ENCODE measurements at regions not wholly inside any gene's neighbourhood (a gene's known extent, or its start where the extent isn't known, plus 50 kb on each side); places are given as distances from the start of the nearest gene placed in this dataset.
A peak's percentile ranks its signal among the peaks of the same experiment; 100 is the strongest.

- DNase-seq: peak; percentile 46
These were observed 226.8 kb upstream of the IGF1R start for GRCh38 chr15:98421419-98422129.

GRCh38 chr15:98422130-98422478 is 226.2 kb upstream of the IGF1R start:
- no peak for DNase-seq

DNA sequence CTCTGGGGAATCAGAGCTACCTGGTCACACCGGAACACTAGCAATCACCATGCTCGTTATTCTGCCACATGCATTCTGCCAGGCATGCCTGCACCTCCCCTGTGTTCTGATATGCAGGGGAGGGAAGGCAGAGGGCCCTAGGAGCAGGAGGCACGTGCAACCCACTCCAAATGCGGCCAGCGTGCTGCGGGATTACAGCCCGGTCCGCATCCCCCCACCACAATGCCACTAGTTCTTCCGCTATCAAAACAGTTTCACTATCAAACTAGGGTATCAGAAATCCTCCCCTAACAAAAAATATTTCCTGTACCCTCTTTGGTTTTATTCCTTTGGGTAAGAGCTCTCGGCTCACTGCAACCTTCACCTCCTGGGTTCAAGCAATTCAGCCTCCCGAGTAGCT is 223.2 kb upstream of the IGF1R start:
- no peak for DNase-seq

DNA sequence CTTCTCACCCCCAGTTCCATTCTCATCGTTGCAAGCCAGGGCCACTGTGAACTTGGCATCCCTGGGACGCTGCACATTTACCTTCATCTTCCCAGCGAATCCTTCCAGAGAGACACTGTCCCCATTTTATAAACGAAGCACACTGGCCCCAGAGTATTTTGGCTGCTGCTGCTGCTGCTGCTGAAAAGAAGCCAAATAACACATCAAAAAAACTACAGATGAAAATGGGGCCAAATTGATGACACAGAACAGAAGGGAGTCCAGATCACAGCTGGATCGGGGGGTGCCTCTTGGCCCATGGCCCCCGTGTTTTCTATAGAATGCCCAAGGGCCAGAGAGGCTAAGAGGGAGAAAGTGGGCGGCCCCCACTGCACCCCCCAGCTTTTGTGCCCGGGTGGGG is 221.0 kb upstream of the IGF1R start:
- no peak for DNase-seq

- peak; percentile 3 for DNase-seq
These were observed 219.9 kb upstream of the IGF1R start for GRCh38 chr15:98428253-98428989.

DNA sequence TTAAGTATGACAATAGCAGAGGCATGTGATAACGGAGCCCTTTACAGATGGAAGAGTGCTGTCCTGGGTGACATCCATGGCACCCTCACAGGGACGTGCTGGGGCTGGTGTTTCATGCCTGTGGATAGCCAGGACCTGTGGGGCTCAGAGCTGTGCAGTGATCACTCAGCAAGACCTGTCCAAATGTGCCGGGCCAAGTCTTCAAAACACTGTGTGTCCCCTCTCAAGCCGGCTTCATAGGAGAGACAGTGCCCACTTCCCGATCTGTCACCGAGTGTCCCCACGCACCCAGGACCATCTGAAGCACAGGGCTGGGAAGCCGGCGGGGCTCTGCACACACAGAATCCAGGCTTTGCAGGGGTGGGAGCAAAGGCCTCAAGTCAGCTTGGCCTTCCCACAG is 217.2 kb upstream of the IGF1R start:
- DNase-seq: no peak

GRCh38 chr15:98433346-98433745 is 215.0 kb upstream of the IGF1R start:
- no peak for DNase-seq

- DNase-seq: no peak
These were observed 214.5 kb upstream of the IGF1R start for GRCh38 chr15:98433856-98434255.

GRCh38 chr15:98437752-98438151 is 210.6 kb upstream of the IGF1R start:
- no peak for DNase-seq

GRCh38 chr15:98438326-98438725 is 210.0 kb upstream of the IGF1R start:
- no peak for DNase-seq

DNA sequence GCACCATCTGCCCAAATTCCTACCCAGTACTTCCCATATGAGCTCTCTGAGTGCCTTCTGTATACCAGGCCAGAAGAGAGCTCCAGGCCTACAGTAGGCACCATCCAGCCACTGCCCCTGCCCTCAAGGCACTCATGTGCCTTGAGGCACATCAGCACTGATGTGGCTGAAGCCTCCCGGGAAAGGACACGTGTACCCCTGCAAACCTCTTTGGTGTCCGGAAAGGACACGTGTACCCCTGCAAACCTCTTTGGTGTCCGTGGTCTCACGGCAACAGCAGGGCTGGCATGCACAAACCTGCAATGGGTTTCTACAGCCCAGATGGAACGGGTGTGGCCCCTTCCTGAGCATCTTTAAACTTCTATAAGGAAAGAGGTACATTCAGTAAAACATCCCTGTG is 209.4 kb upstream of the IGF1R start:
- no peak for DNase-seq

DNA sequence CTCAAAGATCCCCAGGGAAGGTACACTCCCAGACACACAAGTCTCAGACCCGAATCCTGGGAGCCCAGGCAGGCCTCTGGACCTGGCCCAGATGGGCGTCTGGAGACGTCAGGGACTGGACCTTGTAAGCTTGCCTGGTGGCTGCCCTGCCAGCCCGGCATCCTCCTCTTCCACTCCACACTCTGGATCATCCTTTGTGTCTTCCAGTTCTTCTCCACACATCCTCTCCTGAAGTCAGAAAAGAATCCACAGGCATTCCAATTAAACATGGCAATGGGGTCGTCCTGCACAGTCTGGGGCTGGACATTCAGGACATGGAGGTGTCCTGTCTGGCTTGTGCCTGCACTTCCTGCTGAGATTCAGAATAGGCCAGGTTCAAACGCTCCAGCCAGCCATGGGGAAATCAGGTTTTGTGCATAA is 208.8 kb upstream of the IGF1R start:
- no peak for DNase-seq

DNA sequence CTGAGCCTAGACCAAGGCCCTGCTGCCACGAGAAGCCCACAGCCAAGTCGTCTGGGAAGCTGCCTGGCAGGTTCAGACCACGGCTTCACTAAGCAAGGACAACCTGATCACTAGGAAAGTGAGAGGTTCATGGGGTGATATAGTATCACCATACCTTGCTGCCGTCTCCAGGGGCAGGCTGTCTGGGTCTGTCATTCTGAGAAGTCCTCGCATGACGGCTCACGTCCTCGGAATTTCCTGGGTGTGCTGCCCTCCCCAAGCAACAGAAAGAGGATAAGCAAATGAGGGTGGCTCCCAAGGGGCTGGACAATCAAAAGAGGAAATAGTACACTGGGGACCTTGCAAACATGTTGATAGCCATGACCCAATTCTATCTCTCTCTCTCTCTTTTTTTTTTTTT is 207.4 kb upstream of the IGF1R start:
- DNase-seq: no peak

GRCh38 chr15:98441599-98441998 is 206.7 kb upstream of the IGF1R start:
- DNase-seq: no peak

DNA sequence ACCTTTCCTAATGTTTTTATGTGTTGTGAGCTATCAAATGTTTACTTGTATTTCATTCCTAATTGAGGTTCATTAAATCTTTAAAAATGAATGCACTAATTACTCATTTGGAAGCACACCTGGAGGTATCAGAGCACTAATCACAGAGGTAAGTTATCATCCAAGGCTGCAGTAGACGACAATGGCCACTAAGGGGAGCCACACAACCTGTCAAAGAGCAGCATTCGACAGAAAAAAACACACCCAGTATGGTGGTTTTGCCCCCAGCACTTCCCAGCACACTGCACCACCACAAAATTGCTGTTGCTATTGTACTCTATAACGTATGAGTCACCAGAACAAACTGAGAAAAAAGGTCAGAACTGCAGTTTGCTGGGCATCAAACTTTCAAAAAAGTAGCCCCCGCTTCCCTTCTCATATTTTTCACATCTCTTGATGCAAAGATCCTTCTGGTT is 205.9 kb upstream of the IGF1R start:
- DNase-seq: peak; percentile 63

DNA sequence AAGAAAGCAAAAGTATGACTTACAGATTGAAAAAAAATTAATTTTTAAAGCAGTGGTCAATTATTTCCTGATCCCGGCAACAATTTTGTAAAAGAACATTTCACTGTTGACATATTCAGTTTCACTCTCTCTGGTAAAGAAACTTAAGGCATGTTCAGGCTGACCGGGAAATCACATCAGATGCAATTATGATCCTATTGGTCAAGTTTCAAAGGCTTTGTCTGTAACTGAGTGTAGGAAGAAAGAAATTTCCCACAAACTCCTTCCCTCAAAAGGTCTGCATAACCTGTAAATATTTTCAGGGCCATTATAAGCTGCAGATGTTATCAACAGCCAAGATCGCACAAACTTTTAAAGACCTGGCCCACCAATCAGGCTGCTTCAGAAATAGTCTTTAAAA is 205.4 kb upstream of the IGF1R start:
- DNase-seq: no peak

GRCh38 chr15:98443526-98443925 is 204.8 kb upstream of the IGF1R start:
- no peak for DNase-seq

DNA sequence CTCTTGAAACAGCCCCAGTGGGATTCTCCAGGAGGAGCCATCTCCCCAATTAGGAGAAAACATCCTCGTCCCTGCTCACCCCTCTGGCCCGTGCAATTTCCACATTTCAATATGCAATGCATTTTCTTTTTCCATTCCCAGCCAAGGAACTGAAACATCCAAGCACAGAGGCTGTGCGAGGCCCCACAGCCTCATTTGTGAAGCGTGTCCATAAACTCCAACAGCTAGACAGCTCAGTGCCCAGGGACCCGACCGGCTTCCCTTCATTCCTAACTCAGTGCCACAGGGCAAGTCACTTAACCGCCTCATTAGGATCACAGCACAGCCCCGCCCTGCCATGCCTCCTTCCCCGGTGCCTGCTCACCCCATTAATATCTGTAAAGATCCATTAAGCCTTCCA is 204.2 kb upstream of the IGF1R start:
- no peak for DNase-seq

GRCh38 chr15:98445315-98445714 is 203.0 kb upstream of the IGF1R start:
- no peak for DNase-seq

DNA sequence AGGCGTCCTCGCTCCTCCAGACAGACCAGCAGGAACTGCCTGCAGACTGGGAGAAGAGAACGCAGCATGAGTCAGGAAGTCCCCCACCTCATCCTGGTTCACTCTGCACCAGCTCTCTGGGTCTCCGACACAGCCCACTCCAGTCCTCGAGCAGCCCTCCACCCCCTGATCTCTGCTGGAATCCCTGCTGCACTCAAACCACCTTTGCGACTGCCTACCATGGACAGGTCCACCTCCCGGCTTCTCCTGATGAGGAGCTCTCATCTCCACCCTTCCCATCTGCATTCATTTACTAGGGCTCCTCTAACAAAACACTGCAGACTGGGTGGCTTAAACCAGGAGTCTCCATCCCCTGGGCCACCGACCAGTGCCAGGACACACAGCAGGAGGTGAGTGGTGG is 202.3 kb upstream of the IGF1R start:
- DNase-seq: no peak

GRCh38 chr15:98447069-98447468 is 201.3 kb upstream of the IGF1R start:
- no peak for DNase-seq

DNA sequence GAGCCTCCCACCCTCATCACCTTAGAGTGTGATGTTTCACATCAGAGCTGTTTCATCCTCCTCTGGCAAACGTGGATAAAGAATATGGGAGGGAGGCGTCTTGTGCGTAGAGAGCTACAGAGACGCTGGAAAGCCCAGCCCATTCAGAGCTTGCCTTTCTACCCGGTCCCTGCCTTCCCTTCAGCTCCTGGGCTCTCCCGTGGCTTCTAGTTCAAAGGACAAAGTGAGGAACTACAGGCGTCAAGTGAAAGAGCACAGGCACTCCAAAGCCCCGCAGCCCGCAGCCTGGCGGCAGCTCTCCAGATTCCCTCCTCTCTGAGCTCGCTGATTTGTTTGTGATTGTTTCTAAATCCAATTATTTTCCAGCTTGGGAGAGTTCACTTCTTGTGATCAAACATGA is 197.1 kb upstream of the IGF1R start:
- no peak for DNase-seq

- no peak for DNase-seq
These were observed 196.1 kb upstream of the IGF1R start for GRCh38 chr15:98452238-98452637.

- DNase-seq: no peak
These were observed 192.4 kb upstream of the IGF1R start for GRCh38 chr15:98455904-98456303.

GRCh38 chr15:98476559-98476958 is 171.8 kb upstream of the IGF1R start:
- DNase-seq: no peak
